Astrocyte (in vitro differentiated cells and primary cell): ENCODE measurements at regions not wholly inside any gene's neighbourhood (a gene's known extent, or its start where the extent isn't known, plus 50 kb on each side); places are given as distances from the start of the nearest gene placed in this dataset.
A peak's percentile ranks its signal among the peaks of the same experiment; 100 is the strongest.

Experiments used
- DNase-seq: peaks from one replicate; pipeline ENCODE4 v3.0.0-alpha.2; 2010; ENCODE audit warnings: low read depth
- FAIRE-seq: peaks from 2 replicates; lab custom pipeline; 2011; peaks lifted over from hg19 to GRCh38; lab: Jason Lieb, UNC
- H2AFZ ChIP-seq: 2 replicates; pipeline ENCODE4 v1.6.0; 2012; ENCODE audit warnings: low read depth, low read length, inconsistent platforms
- H3K27ac ChIP-seq: 2 replicates; pipeline ENCODE4 v1.5.1; 2011; ENCODE audit warnings: low read depth, low read length, inconsistent platforms
- H3K27me3 ChIP-seq: 2 replicates; pipeline ENCODE4 v1.6.0; 2011; ENCODE audit warnings: low read length, inconsistent platforms; ENCODE audit not compliant: insufficient read depth
- H3K36me3 ChIP-seq: 2 replicates; pipeline ENCODE4 v1.5.1; 2011; ENCODE audit warnings: low read length, inconsistent platforms; ENCODE audit not compliant: insufficient read depth
- H3K4me1 ChIP-seq: 2 replicates; pipeline ENCODE4 v1.5.1; 2011; ENCODE audit warnings: low read length, inconsistent platforms; ENCODE audit not compliant: insufficient read depth
- H3K4me2 ChIP-seq: 2 replicates; pipeline ENCODE4 v1.6.0; 2012; ENCODE audit warnings: low read length, inconsistent platforms
- H3K4me3 ChIP-seq: 2 replicates; pipeline ENCODE4 v1.5.1; 2011; ENCODE audit warnings: low read depth, mild to moderate bottlenecking, low read length, inconsistent platforms; ENCODE audit not compliant: insufficient read depth
- H3K79me2 ChIP-seq: 2 replicates; pipeline ENCODE4 v1.6.0; 2012; ENCODE audit warnings: mild to moderate bottlenecking, low read length, inconsistent platforms; ENCODE audit not compliant: insufficient read depth
- H3K9ac ChIP-seq: 2 replicates; pipeline ENCODE4 v1.6.0; 2012; ENCODE audit warnings: mild to moderate bottlenecking, low read length, inconsistent platforms
- H3K9me3 ChIP-seq: 2 replicates; pipeline ENCODE4 v1.5.1; 2012; ENCODE audit warnings: low read depth, mild to moderate bottlenecking, low read length, inconsistent platforms; ENCODE audit not compliant: insufficient read depth
- H4K20me1 ChIP-seq: 2 replicates; pipeline ENCODE4 v1.6.0; 2012; ENCODE audit warnings: low read length, inconsistent platforms; ENCODE audit not compliant: insufficient read depth
- H3K27ac Mint-ChIP-seq: one replicate; pipeline ENCODE4 v1.8.0; 2021; ENCODE audit warnings: mild to moderate bottlenecking, mixed read lengths; ENCODE audit not compliant: unreplicated experiment
- H3K27me3 Mint-ChIP-seq: one replicate; pipeline ENCODE4 v1.8.0; 2021; ENCODE audit warnings: low read depth, mixed read lengths; ENCODE audit not compliant: unreplicated experiment
- H3K36me3 Mint-ChIP-seq: one replicate; pipeline ENCODE4 v1.8.0; 2021; ENCODE audit warnings: low read depth, mixed read lengths; ENCODE audit not compliant: unreplicated experiment
- H3K4me1 Mint-ChIP-seq: one replicate; pipeline ENCODE4 v1.8.0; 2021; ENCODE audit warnings: low read depth, mixed read lengths; ENCODE audit not compliant: unreplicated experiment
- H3K4me3 Mint-ChIP-seq: one replicate; pipeline ENCODE4 v1.8.0; 2021; ENCODE audit warnings: mild to moderate bottlenecking, moderate library complexity, mixed read lengths; ENCODE audit not compliant: unreplicated experiment
- H3K9me3 Mint-ChIP-seq: one replicate; pipeline ENCODE4 v1.8.0; 2021; ENCODE audit warnings: mild to moderate bottlenecking, mixed read lengths; ENCODE audit not compliant: unreplicated experiment
- EZH2 ChIP-seq: IDR thresholded peaks from 2 replicates; pipeline ENCODE4 v1.6.1; 2012; ENCODE audit warnings: mild to moderate bottlenecking, low read length, inconsistent platforms; ENCODE audit not compliant: insufficient read depth
- TF ChIP-seq, protein P1 (sequence below): IDR thresholded peaks from 2 replicates; pipeline ENCODE4 v1.5.1; 2011; ENCODE audit warnings: low read depth, mild to moderate bottlenecking, inconsistent platforms, low read length, moderate library complexity; ENCODE audit not compliant: insufficient read depth

DNA sequence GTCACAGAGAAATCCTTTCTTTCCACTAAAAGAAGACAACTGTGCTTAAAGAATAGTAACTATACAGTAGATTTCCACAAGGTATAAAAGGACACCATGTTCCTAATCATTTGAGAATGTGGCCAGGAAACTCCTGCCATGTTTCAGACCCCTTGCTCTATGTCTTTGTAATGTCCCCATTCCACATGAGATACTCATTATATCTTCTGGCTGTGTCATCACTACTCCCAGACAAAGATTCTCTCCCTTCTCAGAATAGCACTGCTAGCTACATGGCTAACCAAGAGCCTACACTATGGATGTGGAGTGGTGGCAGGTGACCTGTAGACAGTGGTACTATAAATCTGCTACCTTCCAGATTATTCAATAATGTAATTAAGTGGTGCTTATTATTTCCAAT lies 218.1 kb upstream of the MCHR2 start:
- no peaks in the 10 kb centered on the region for H3K9me3 ChIP-seq
- H4K20me1 ChIP-seq, result no peaks in the 10 kb centered on the region
- Mint-ChIP-seq H3K4me1 (peaks cover 18% of the 10 kb centered on the region), H3K4me3 (no peak overlapping the region), H3K27me3 (no peaks in the 10 kb centered on the region), H3K9me3 (no peaks in the 10 kb centered on the region), H3K36me3 (no peaks in the 10 kb centered on the region), H3K27ac (no peak overlapping the region)
- no peak overlapping the region for H3K27ac ChIP-seq
- H3K4me1 ChIP-seq, result no peaks in the 10 kb centered on the region
- no peak overlapping the region for H2AFZ ChIP-seq
- TF ChIP-seq, protein P1, sequence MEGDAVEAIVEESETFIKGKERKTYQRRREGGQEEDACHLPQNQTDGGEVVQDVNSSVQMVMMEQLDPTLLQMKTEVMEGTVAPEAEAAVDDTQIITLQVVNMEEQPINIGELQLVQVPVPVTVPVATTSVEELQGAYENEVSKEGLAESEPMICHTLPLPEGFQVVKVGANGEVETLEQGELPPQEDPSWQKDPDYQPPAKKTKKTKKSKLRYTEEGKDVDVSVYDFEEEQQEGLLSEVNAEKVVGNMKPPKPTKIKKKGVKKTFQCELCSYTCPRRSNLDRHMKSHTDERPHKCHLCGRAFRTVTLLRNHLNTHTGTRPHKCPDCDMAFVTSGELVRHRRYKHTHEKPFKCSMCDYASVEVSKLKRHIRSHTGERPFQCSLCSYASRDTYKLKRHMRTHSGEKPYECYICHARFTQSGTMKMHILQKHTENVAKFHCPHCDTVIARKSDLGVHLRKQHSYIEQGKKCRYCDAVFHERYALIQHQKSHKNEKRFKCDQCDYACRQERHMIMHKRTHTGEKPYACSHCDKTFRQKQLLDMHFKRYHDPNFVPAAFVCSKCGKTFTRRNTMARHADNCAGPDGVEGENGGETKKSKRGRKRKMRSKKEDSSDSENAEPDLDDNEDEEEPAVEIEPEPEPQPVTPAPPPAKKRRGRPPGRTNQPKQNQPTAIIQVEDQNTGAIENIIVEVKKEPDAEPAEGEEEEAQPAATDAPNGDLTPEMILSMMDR, result no peak
- no peak for TF ChIP-seq EZH2
- no peak overlapping the region for H3K9ac ChIP-seq
- H3K36me3 ChIP-seq, result no peaks in the 10 kb centered on the region
- no peak overlapping the region for H3K4me2 ChIP-seq
- no peak for DNase-seq
- H3K79me2 ChIP-seq, result no peaks in the 10 kb centered on the region
- FAIRE-seq, result peak; percentile 66
- H3K4me3 ChIP-seq, result no peak overlapping the region
- no peaks in the 10 kb centered on the region for H3K27me3 ChIP-seq

DNA sequence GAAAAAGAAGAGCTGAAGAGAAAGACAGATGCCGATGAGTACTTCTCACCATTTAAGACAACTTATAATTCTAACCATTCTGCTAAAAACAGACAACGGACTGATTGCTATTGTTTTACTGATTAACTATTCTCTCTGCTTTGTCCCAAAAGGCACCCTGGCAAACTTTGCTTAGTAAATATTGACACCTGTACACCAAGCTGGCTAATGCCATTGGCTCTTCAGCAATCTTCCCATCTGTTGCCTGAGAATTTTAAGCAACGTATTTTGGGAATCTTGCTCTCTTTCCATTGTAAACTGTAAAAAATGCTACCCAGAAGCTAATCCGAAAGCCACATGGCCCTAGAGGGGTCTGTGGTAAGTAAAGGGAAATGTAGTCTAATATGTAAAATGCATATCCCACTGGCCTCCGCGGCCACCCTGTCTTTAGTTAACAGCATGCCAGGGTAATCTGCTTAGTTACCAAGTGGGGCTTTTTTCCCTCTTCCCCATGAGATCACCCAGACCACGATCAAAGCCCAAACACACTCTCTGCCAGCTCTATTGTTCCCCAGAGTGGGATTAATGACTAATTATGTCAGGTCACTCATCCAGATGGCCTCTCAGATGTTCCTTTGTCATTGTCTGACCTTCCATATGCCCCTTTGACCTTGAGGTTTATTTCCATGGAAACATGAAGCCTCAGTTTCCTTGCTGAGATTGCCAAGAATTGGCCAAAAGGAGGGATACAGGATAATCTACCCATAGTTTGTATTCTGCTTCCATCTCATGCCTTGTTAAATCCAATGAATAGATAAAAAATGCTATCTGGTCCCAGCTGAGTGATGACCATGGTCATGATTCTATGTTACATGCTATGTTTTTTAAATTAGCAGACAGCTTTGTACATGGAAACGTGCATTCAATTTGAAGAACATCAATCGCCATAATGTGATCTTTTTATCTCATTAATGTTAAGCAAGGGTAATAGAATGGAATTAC lies 216.4 kb upstream of the MCHR2 start:
- Histone ChIP-seq H2AFZ (no peak overlapping the region), H3K27ac (no peak overlapping the region), H3K36me3 (no peaks in the 10 kb centered on the region), H3K4me2 (no peak overlapping the region), H3K4me3 (no peak overlapping the region), H3K4me1 (no peaks in the 10 kb centered on the region), H3K27me3 (no peaks in the 10 kb centered on the region), H3K9me3 (no peaks in the 10 kb centered on the region), H3K9ac (no peak overlapping the region), H3K79me2 (no peaks in the 10 kb centered on the region), H4K20me1 (no peaks in the 10 kb centered on the region)
- TF ChIP-seq, protein P1, result no peak
- no peak for TF ChIP-seq EZH2
- no peak overlapping the region for H3K27ac Mint-ChIP-seq
- peak; percentile 39 for FAIRE-seq
- H3K9me3 Mint-ChIP-seq, result no peaks in the 10 kb centered on the region
- no peak overlapping the region for H3K4me3 Mint-ChIP-seq
- no peaks in the 10 kb centered on the region for H3K27me3 Mint-ChIP-seq
- no peak for DNase-seq
- peaks cover 18% of the 10 kb centered on the region for H3K4me1 Mint-ChIP-seq
- H3K36me3 Mint-ChIP-seq, result no peaks in the 10 kb centered on the region
